Liver (tissue), 8 donors: ENCODE measurements at regions not wholly inside any gene's neighbourhood (a gene's known extent, or its start where the extent isn't known, plus 50 kb on each side); places are given as distances from the start of the nearest gene placed in this dataset.

ENCODE experiments used
- DNase-seq: peaks from one replicate; pipeline ENCODE4 v3.0.0-alpha.2; 2017; ENCODE audit warnings: low spot score
- H3K27ac ChIP-seq, 2 donors: one replicate each; pipeline ENCODE4 v1.7.0; 2013; ENCODE audit warnings: inconsistent platforms in 2 of 2, low read length in 2 of 2, control low read depth in 1 of 2, low read depth in 1 of 2, mild to moderate bottlenecking in 1 of 2
- H3K27me3 ChIP-seq, 4 donors: one replicate each; pipeline versions ENCODE4 v1.6.1 to v1.7.0; 2013; ENCODE audit warnings: low read length in 3 of 4, inconsistent platforms in 1 of 4, mild to moderate bottlenecking in 1 of 4, moderate library complexity in 1 of 4; ENCODE audit not compliant: control insufficient read depth in 4 of 4, insufficient read depth in 4 of 4
- H3K36me3 ChIP-seq, 4 donors: one replicate each; pipeline versions ENCODE4 v1.6.1 to v1.7.0; 2013; ENCODE audit warnings: low read length in 3 of 4, mild to moderate bottlenecking in 3 of 4, low read depth in 1 of 4, moderate library complexity in 1 of 4; ENCODE audit not compliant: control insufficient read depth in 4 of 4, insufficient read depth in 3 of 4
- H3K4me1 ChIP-seq, 4 donors: one replicate each; pipeline versions ENCODE4 v1.6.1 to v1.7.0; 2013; ENCODE audit warnings: low read length in 3 of 4, mild to moderate bottlenecking in 3 of 4, moderate library complexity in 1 of 4; ENCODE audit not compliant: control insufficient read depth in 4 of 4, insufficient read depth in 4 of 4
- H3K4me3 ChIP-seq, 3 donors: one replicate each; pipeline versions ENCODE4 v1.6.1 to v1.7.0; 2013; ENCODE audit warnings: low read length in 3 of 3, control low read depth in 1 of 3, low read depth in 1 of 3, mild to moderate bottlenecking in 1 of 3
- H3K9ac ChIP-seq, 2 donors: one replicate each; pipeline ENCODE4 v1.7.0; 2013; ENCODE audit warnings: low read length in 2 of 2, mild to moderate bottlenecking in 2 of 2, moderate library complexity in 2 of 2, control low read depth in 1 of 2, low read depth in 1 of 2
- H3K9me3 ChIP-seq, 4 donors: one replicate each; pipeline versions ENCODE4 v1.6.1 to v1.7.0; 2013; ENCODE audit warnings: low read length in 3 of 4; ENCODE audit not compliant: control insufficient read depth in 4 of 4
- FOXA2 ChIP-seq: IDR thresholded peaks from 2 replicates; pipeline ENCODE4 v1.6.1; 2016; ENCODE audit warnings: antibody characterized with exemption
- GABPA ChIP-seq, 2 donors: IDR thresholded peaks in 1 of 2; conservative IDR thresholded peaks in 1 of 2; 2 replicates each; pipeline ENCODE4 v1.6.1; 2016; ENCODE audit warnings: antibody characterized with exemption in 2 of 2, mild to moderate bottlenecking in 1 of 2, moderate library complexity in 1 of 2
- HNF4A ChIP-seq, 2 donors: conservative IDR thresholded peaks; 2 replicates each; pipeline ENCODE4 v1.6.1; 2016; ENCODE audit warnings: antibody characterized with exemption in 2 of 2, mild to moderate bottlenecking in 2 of 2
- HNF4G ChIP-seq: IDR thresholded peaks from 2 replicates; pipeline ENCODE4 v1.6.1; 2016; ENCODE audit warnings: antibody characterized with exemption
- JUND ChIP-seq, 2 donors: IDR thresholded peaks; 2 replicates each; pipeline ENCODE4 v1.6.1; 2016; ENCODE audit warnings: antibody characterized with exemption in 2 of 2
- MAX ChIP-seq: IDR thresholded peaks from 2 replicates; pipeline ENCODE4 v1.6.1; 2016; ENCODE audit warnings: antibody characterized with exemption
- NR2F2 ChIP-seq: IDR thresholded peaks from 2 replicates; pipeline ENCODE4 v1.6.1; 2016; ENCODE audit warnings: antibody characterized with exemption
- RAD21 ChIP-seq, 2 donors: IDR thresholded peaks; 2 replicates each; pipeline ENCODE4 v1.6.1; 2016; ENCODE audit warnings: antibody characterized with exemption in 2 of 2, mild to moderate bottlenecking in 2 of 2
- RXRA ChIP-seq, 2 donors: IDR thresholded peaks; 2 replicates each; pipeline ENCODE4 v1.6.1; 2017 to 2018; ENCODE audit warnings: antibody characterized with exemption in 2 of 2, mild to moderate bottlenecking in 1 of 2
- SP1 ChIP-seq: IDR thresholded peaks from 2 replicates; pipeline ENCODE4 v1.6.1; 2018; ENCODE audit warnings: antibody characterized with exemption, mild to moderate bottlenecking
- ZBTB33 ChIP-seq: IDR thresholded peaks from 2 replicates; pipeline ENCODE4 v1.6.1; 2016; ENCODE audit warnings: antibody characterized with exemption
- WGBS: extraction: QIAGEN DNeasy Blood & Tissue Kit; methylation state at CpG from one replicate; pipeline ENCODE4 v1.1.7; 2013; 5-methylcytosine and 5-hydroxymethylcytosine counted together
- TF ChIP-seq, protein P1 (sequence below): fragments of 150-350 bp; IDR thresholded peaks from 2 replicates; pipeline ENCODE4 v1.5.1; 2017; ENCODE audit warnings: improper control_type of control experiment, low read depth, low read length; ENCODE audit not compliant: missing input control
- TF ChIP-seq, protein P2 (sequence below): IDR thresholded peaks from 2 replicates; pipeline ENCODE4 v1.6.1; 2016; ENCODE audit warnings: antibody characterized with exemption, mild to moderate bottlenecking
- TF ChIP-seq, protein P3 (sequence below): IDR thresholded peaks from 2 replicates; pipeline ENCODE4 v1.6.1; 2016; ENCODE audit warnings: antibody characterized with exemption
- donor health status: healthy.
- donor health status: healthy.
- donor health status: healthy.
- donor health status: healthy.
- donor health status: healthy.

GRCh38 chr7:65233409-65234034 lies 140.1 kb upstream of the ZNF92 start:
- H3K36me3 ChIP-seq = no peaks in the 10 kb centered on the region
- WGBS = 50% methylated on average over 2 of the region's 2 CpGs
- no peak overlapping the region for H3K9ac ChIP-seq
- no peak overlapping the region for H3K27ac ChIP-seq
- DNase-seq = no peak
- no peak overlapping the region for H3K4me3 ChIP-seq
- no peaks in the 10 kb centered on the region for H3K27me3 ChIP-seq
- H3K9me3 ChIP-seq = no peaks in the 10 kb centered on the region
- H3K4me1 ChIP-seq = no peaks in the 10 kb centered on the region
- TF ChIP-seq NR2F2 = no peak
- no peak for TF ChIP-seq RXRA (IDR thresholded peaks at IDR 0.05)
- TF ChIP-seq HNF4A (conservative IDR thresholded peaks at IDR 0.05) = no peak
- no peak for TF ChIP-seq HNF4G
- TF ChIP-seq MAX = no peak
- TF ChIP-seq, protein P1, sequence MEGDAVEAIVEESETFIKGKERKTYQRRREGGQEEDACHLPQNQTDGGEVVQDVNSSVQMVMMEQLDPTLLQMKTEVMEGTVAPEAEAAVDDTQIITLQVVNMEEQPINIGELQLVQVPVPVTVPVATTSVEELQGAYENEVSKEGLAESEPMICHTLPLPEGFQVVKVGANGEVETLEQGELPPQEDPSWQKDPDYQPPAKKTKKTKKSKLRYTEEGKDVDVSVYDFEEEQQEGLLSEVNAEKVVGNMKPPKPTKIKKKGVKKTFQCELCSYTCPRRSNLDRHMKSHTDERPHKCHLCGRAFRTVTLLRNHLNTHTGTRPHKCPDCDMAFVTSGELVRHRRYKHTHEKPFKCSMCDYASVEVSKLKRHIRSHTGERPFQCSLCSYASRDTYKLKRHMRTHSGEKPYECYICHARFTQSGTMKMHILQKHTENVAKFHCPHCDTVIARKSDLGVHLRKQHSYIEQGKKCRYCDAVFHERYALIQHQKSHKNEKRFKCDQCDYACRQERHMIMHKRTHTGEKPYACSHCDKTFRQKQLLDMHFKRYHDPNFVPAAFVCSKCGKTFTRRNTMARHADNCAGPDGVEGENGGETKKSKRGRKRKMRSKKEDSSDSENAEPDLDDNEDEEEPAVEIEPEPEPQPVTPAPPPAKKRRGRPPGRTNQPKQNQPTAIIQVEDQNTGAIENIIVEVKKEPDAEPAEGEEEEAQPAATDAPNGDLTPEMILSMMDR = no peak
- TF ChIP-seq SP1 = no peak
- no peak for TF ChIP-seq FOXA2
- TF ChIP-seq, protein P2, sequence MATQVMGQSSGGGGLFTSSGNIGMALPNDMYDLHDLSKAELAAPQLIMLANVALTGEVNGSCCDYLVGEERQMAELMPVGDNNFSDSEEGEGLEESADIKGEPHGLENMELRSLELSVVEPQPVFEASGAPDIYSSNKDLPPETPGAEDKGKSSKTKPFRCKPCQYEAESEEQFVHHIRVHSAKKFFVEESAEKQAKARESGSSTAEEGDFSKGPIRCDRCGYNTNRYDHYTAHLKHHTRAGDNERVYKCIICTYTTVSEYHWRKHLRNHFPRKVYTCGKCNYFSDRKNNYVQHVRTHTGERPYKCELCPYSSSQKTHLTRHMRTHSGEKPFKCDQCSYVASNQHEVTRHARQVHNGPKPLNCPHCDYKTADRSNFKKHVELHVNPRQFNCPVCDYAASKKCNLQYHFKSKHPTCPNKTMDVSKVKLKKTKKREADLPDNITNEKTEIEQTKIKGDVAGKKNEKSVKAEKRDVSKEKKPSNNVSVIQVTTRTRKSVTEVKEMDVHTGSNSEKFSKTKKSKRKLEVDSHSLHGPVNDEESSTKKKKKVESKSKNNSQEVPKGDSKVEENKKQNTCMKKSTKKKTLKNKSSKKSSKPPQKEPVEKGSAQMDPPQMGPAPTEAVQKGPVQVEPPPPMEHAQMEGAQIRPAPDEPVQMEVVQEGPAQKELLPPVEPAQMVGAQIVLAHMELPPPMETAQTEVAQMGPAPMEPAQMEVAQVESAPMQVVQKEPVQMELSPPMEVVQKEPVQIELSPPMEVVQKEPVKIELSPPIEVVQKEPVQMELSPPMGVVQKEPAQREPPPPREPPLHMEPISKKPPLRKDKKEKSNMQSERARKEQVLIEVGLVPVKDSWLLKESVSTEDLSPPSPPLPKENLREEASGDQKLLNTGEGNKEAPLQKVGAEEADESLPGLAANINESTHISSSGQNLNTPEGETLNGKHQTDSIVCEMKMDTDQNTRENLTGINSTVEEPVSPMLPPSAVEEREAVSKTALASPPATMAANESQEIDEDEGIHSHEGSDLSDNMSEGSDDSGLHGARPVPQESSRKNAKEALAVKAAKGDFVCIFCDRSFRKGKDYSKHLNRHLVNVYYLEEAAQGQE = no peak

DNA sequence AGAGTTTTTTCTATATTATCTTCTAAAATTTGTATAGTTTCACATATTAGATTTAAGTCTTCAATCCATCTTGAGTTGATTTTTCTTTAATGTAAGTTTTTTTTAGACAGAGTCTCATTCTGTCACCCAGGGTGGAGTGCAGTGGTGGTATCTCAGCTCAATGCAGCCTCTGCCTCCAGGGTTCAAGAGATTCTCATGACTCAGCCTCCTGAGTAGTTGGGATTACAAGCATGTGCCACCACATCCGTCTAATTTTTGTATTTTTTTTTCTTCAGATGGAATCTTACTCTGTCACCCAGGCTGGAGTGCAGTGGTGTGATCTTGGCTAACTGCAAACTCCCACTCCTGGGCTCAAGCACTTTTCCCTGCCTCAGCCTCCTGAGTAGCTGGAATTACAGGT lies 143.4 kb upstream of the ZNF92 start:
- H3K4me1 ChIP-seq = no peaks in the 10 kb centered on the region
- no peaks in the 10 kb centered on the region for H3K27me3 ChIP-seq
- no peak overlapping the region for H3K27ac ChIP-seq
- no peaks in the 10 kb centered on the region for H3K36me3 ChIP-seq
- H3K9me3 ChIP-seq = no peaks in the 10 kb centered on the region
- TF ChIP-seq ZBTB33 (no peak), MAX (no peak), GABPA (IDR thresholded peaks at IDR 0.05 in 1 of 2, conservative IDR thresholded peaks at IDR 0.05 in 1 of 2) (no peak), RAD21 (IDR thresholded peaks at IDR 0.05) (no peak), RXRA (IDR thresholded peaks at IDR 0.05) (no peak), FOXA2 (no peak), JUND (IDR thresholded peaks at IDR 0.05) (no peak), SP1 (no peak)
- TF ChIP-seq, protein P1 = no peak
- TF ChIP-seq, protein P3, sequence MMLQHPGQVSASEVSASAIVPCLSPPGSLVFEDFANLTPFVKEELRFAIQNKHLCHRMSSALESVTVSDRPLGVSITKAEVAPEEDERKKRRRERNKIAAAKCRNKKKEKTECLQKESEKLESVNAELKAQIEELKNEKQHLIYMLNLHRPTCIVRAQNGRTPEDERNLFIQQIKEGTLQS = no peak
- TF ChIP-seq, protein P2 = no peak
- 90% methylated on average over 1 of the region's 1 CpG for WGBS
- H3K4me3 ChIP-seq = no peak overlapping the region
- H3K9ac ChIP-seq = no peak overlapping the region
- DNase-seq = no peak
